Skeletal muscle satellite cell (primary cell): ENCODE measurements at regions not wholly inside any gene's neighbourhood (a gene's known extent, or its start where the extent isn't known, plus 50 kb on each side); places are given as distances from the start of the nearest gene placed in this dataset.
"Not testable (repeated sequence)": the region's sequence is repeated elsewhere in the genome, so short reads cannot be mapped to it uniquely, and the experiment has no call there.

ENCODE experiments used
- H3K27me3 ChIP-seq: 2 replicates; pipeline ENCODE4 v1.7.0; 2013; ENCODE audit warnings: low read length; ENCODE audit not compliant: control insufficient read depth, insufficient read depth
- H3K36me3 ChIP-seq: 2 replicates; pipeline ENCODE4 v1.7.0; 2013; ENCODE audit warnings: mild to moderate bottlenecking, control low read depth, low read length; ENCODE audit not compliant: insufficient read depth
- H3K4me1 ChIP-seq: 2 replicates; pipeline ENCODE4 v1.7.0; 2013; ENCODE audit warnings: low read length; ENCODE audit not compliant: control insufficient read depth, insufficient read depth
- H3K4me2 ChIP-seq: 2 replicates; pipeline ENCODE4 v1.7.0; 2013; ENCODE audit warnings: mild to moderate bottlenecking, low read length
- H3K4me3 ChIP-seq: 2 replicates; pipeline ENCODE4 v1.7.0; 2013; ENCODE audit warnings: low read length
- H3K9ac ChIP-seq: 2 replicates; pipeline ENCODE4 v1.7.0; 2013; ENCODE audit warnings: mild to moderate bottlenecking, low read depth, low read length, moderate library complexity
- H3K9me3 ChIP-seq: replicated peaks from 2 replicates; pipeline ENCODE4 v1.7.0; 2013; ENCODE audit warnings: mild to moderate bottlenecking, control low read depth, low read length

DNA sequence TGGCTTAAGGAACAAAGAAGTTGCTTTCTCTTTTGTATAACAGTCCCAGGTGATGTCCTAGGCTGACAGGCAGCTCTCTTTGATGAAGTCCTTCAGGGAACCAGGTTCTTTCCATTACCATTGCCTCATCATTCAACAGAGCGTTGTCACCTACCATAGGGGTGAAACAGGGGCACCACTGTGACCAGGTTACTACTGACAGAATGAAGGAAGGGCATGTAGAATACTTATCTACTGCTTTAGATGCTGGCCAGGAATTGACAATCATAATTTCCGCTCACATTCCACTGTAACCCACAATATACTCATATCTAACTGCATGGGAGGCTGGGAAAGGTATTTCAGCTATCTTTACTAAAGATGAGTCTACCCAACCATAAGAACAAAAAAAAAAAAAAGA lies 148.0 kb upstream of the FNDC3A start:
- Histone ChIP-seq H3K27me3 (no peaks in the 10 kb centered on the region), H3K36me3 (no peaks in the 10 kb centered on the region), H3K4me1 (peaks cover 14% of the 10 kb centered on the region), H3K9ac (no peak overlapping the region), H3K4me2 (no peak overlapping the region), H3K4me3 (no peak overlapping the region), H3K9me3 (no peaks in the 10 kb centered on the region)

- H3K36me3 ChIP-seq: no peaks in the 10 kb centered on the region
Observed at GRCh38 chr13:48828962-48829411, 146.7 kb upstream of the FNDC3A start.

DNA sequence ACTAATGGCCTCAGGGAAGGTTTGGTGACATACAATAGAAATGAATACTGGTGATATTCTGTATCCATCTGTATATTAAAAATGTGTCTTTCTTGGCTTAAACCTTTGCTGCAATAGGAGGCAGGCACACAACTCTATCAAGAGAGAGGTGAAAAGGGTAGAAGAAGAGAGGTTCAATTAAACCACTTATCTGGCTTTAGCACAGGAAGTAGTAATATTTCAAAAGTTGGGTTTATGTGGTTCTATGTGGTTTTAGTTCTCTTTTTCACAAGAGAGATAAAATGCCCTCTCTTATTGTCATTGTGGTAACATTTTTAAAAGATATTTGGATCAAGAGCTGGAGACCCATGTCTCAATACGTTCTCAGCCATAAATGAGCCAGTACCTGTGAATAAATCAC lies 146.2 kb upstream of the FNDC3A start:
- H3K27me3 ChIP-seq: no peaks in the 10 kb centered on the region
- no peaks in the 10 kb centered on the region for H3K36me3 ChIP-seq
- H3K4me3 ChIP-seq: no peak overlapping the region
- no peak overlapping the region for H3K4me2 ChIP-seq
- H3K4me1 ChIP-seq: peaks cover 14% of the 10 kb centered on the region
- H3K9me3 ChIP-seq: no peaks in the 10 kb centered on the region
- no peak overlapping the region for H3K9ac ChIP-seq

More at GRCh38 chr13:48828962-48829411, 146.7 kb upstream of the FNDC3A start:
- no peaks in the 10 kb centered on the region for H3K27me3 ChIP-seq
- H3K4me1 ChIP-seq: peaks cover 14% of the 10 kb centered on the region
- H3K4me3 ChIP-seq: no peak overlapping the region
- H3K4me2 ChIP-seq: no peak overlapping the region
- H3K9me3 ChIP-seq: no peaks in the 10 kb centered on the region
- H3K9ac ChIP-seq: no peak overlapping the region

- no peaks in the 10 kb centered on the region for H3K36me3 ChIP-seq
- no peak overlapping the region for H3K4me2 ChIP-seq
- no peak overlapping the region for H3K4me3 ChIP-seq
- H3K9me3 ChIP-seq: no peaks in the 10 kb centered on the region
- no peak overlapping the region for H3K9ac ChIP-seq
- H3K4me1 ChIP-seq: peaks cover 14% of the 10 kb centered on the region
- H3K27me3 ChIP-seq: no peaks in the 10 kb centered on the region
Observed at GRCh38 chr13:48831248-48831647, 144.5 kb upstream of the FNDC3A start.

- Histone ChIP-seq H3K4me2 (no peak overlapping the region), H3K9me3 (no peaks in the 10 kb centered on the region), H3K4me3 (no peak overlapping the region), H3K4me1 (peaks cover 14% of the 10 kb centered on the region), H3K9ac (no peak overlapping the region), H3K36me3 (no peaks in the 10 kb centered on the region), H3K27me3 (no peaks in the 10 kb centered on the region)
Observed at GRCh38 chr13:48833412-48833811, 142.3 kb upstream of the FNDC3A start.

DNA sequence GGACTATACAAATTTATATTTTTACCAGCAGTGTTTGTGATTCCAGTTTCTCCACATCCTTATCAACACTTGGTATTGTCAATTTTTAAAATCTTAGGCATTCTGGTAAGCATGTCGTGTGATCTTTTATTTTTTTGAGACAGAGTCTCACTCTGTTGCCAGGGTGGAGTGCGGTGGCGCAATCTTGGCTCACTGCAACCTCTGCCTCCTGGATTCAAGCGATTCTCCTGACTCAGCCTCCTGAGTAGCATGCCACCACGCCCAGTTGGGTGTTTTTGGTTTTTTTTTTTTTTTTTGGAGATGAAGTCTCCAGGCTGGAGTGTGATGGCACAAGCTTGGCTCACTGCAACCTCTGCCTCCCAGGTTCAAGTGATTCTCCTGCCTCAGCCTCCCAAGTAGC lies 140.4 kb upstream of the FNDC3A start:
- not testable (repeated sequence) for H3K4me1 ChIP-seq, H3K9ac ChIP-seq, H3K36me3 ChIP-seq, H3K27me3 ChIP-seq, H3K9me3 ChIP-seq, H3K4me2 ChIP-seq, H3K4me3 ChIP-seq

DNA sequence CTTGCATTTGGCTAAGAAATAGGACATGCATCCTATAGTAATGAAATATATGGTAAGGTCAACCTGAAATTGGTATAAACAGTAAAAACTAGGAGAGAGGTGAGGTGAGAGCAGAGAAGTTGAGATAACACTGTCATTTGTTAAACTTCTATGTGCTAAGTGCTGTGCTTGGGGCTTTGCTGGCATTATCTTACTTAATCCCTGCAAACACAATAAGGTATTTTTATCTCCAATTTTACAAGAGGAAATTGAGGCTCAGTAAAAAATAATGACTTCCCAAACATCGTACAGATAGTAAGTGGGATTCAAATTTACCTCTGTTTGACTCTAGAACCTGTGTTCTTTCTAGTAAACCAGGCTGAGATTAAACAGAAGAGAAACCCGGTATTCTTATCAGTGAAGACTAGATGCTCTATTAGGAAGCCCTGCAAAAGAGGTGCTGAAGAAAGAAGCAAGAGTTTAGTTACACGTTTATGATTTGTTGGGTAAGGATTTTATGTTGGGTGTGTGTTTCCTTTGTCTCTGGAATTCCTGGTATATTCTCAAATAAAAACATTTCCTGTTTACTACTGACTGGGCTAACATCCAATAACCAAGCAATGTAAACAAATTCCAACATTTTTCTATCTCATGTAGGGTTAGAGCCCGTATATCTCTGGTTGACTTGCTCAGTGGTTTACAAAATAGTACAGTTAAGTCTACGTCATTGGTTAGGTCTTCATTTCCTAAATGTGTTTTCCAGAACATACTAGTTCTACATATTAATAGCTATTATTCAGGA lies 137.3 kb upstream of the FNDC3A start:
- H3K4me3 ChIP-seq: no peak overlapping the region
- no peak overlapping the region for H3K9ac ChIP-seq
- no peak overlapping the region for H3K4me2 ChIP-seq
- no peaks in the 10 kb centered on the region for H3K9me3 ChIP-seq
- no peaks in the 10 kb centered on the region for H3K27me3 ChIP-seq
- no peaks in the 10 kb centered on the region for H3K36me3 ChIP-seq
- H3K4me1 ChIP-seq: peaks cover 8% of the 10 kb centered on the region

DNA sequence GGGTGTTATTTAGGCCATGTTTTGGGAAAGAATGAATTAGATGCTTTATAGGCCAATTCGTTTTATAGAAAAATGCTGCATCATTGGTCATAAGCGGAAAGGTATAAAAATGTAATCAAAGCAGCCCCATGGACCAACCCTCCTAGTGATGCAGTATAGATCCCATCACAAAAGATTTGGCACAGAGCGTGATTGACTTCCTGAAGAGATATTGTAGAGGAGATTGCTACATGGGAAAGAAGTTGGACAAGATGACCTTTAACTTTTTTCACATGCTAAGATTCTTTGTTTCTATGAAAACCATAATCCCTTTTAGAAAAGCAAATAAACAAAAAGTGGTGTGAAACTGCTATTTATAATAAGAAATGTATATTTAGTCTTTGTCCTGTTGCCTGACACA lies 136.5 kb upstream of the FNDC3A start:
- Histone ChIP-seq H3K4me1 (peaks cover 9% of the 10 kb centered on the region), H3K9me3 (no peaks in the 10 kb centered on the region), H3K4me3 (no peak overlapping the region), H3K36me3 (no peaks in the 10 kb centered on the region), H3K27me3 (no peaks in the 10 kb centered on the region), H3K9ac (no peak overlapping the region), H3K4me2 (no peak overlapping the region)

DNA sequence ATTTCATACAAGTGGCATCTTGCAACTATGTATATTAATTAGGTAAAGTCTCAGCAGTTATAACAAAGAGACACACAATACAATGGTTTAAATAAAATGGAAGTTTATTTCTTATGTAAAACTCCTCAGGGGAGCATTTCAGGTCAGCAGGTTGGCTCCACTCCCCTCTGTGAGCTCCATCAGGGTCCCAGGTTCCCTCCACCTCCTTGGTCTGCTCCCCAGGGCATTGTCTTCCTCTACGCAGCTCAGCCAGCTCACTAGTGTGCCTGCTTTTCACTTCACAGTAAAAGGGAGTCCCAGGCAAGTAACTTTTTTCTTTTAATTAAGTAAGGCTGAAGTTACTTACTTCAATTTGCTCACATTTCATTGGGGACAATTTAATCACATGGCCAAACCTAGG lies 135.3 kb upstream of the FNDC3A start:
- no peak overlapping the region for H3K4me3 ChIP-seq
- no peaks in the 10 kb centered on the region for H3K9me3 ChIP-seq
- no peak overlapping the region for H3K4me2 ChIP-seq
- no peaks in the 10 kb centered on the region for H3K27me3 ChIP-seq
- no peak overlapping the region for H3K9ac ChIP-seq
- H3K36me3 ChIP-seq: no peaks in the 10 kb centered on the region
- H3K4me1 ChIP-seq: peaks cover 9% of the 10 kb centered on the region

DNA sequence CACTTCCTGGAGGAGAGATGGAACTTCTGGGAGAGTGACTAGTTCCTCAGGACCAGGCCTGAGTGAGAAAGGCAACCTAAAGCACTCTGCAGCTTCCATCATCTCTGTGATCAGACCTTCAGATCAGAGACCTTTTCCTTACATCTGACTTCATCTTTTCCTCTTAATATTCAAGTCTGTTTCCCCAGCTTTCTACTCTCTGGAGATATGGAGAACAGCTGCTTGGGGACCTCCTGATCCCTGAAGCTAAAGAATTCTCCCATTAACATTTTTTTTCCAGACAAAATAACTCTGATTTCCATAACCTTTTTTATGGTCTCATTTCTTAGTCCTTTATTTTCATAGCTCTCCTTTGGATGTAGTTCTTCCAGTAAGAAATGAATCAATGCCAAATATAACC lies 133.4 kb upstream of the FNDC3A start:
- Histone ChIP-seq H3K27me3 (no peaks in the 10 kb centered on the region), H3K4me1 (peaks cover 9% of the 10 kb centered on the region), H3K9me3 (no peaks in the 10 kb centered on the region), H3K4me2 (no peak overlapping the region), H3K9ac (no peak overlapping the region), H3K4me3 (no peak overlapping the region), H3K36me3 (no peaks in the 10 kb centered on the region)

- Histone ChIP-seq H3K4me3 (no peak overlapping the region), H3K4me1 (peaks cover 9% of the 10 kb centered on the region), H3K27me3 (no peaks in the 10 kb centered on the region), H3K9me3 (no peaks in the 10 kb centered on the region), H3K4me2 (no peak overlapping the region), H3K9ac (no peak overlapping the region), H3K36me3 (no peaks in the 10 kb centered on the region)
Observed at GRCh38 chr13:48843630-48844380, 131.9 kb upstream of the FNDC3A start.

- Histone ChIP-seq H3K9ac (no peak overlapping the region), H3K36me3 (no peaks in the 10 kb centered on the region), H3K4me3 (no peak overlapping the region), H3K9me3 (no peaks in the 10 kb centered on the region), H3K4me2 (no peak overlapping the region), H3K4me1 (peaks cover 9% of the 10 kb centered on the region), H3K27me3 (no peaks in the 10 kb centered on the region)
Observed at GRCh38 chr13:48844676-48845075, 131.0 kb upstream of the FNDC3A start.
